IMR-90 (cell line): ENCODE measurements at regions not wholly inside any gene's neighbourhood (a gene's known extent, or its start where the extent isn't known, plus 50 kb on each side); places are given as distances from the start of the nearest gene placed in this dataset.

Source experiments
- ATAC-seq: fragments of 200-7000 bp; cut with Tn5 transposase; 2 replicates; pipeline ENCODE4 v1.9.1; 2020; ENCODE audit warnings: low read depth, mild to moderate bottlenecking, moderate library complexity
- BruUV-seq: library from RNA; stranded (reverse); fragments of 400-500 nt; replicated peaks from 2 replicates; lab custom pipeline; 2021; lab: Mats Ljungman, UMichigan
- CTCF ChIA-PET: fragments of 300-600 bp; formaldehyde crosslinking; extraction: SDS; loops from one replicate; lab custom pipeline; 2021; ENCODE audit warnings: antibody characterized with exemption; lab: Yijun Ruan, JAX
- POLR2A ChIA-PET: fragments of 300-600 bp; sonication (Branson Sonifier 250); formaldehyde crosslinking; loops from one replicate; lab custom pipeline; 2022; ENCODE audit warnings: antibody characterized with exemption; ENCODE audit not compliant: unreplicated experiment; lab: Charles Lee
- DNase-seq: peaks from one replicate; pipeline ENCODE4 v3.0.0; 2013
- H2AFZ ChIP-seq: replicated peaks from 2 replicates; pipeline ENCODE3; 2013; ENCODE audit warnings: low read length, mild to moderate bottlenecking; ENCODE audit not compliant: poor library complexity
- H2AK5ac ChIP-seq: 2 replicates; pipeline ENCODE4 v1.6.1; 2013; ENCODE audit warnings: low read depth, low read length, inconsistent platforms
- H2AK9ac ChIP-seq: replicated peaks from 2 replicates; pipeline ENCODE3; 2013; ENCODE audit warnings: mild to moderate bottlenecking, low read depth, low read length, moderate library complexity; ENCODE audit not compliant: poor library complexity
- H2BK120ac ChIP-seq: 2 replicates; pipeline ENCODE4 v1.6.1; 2013; ENCODE audit warnings: low read depth, low read length, inconsistent platforms
- H2BK15ac ChIP-seq: 3 replicates; pipeline ENCODE4 v1.6.1; 2013; ENCODE audit warnings: low read depth, low read length, inconsistent platforms
- H2BK20ac ChIP-seq: 2 replicates; pipeline ENCODE4 v1.6.1; 2013; ENCODE audit warnings: low read depth, mild to moderate bottlenecking, inconsistent platforms, low read length, moderate library complexity
- H2BK5ac ChIP-seq: 2 replicates; pipeline ENCODE4 v1.6.1; 2013; ENCODE audit warnings: mild to moderate bottlenecking, low read depth, low read length, inconsistent platforms; ENCODE audit not compliant: poor library complexity, severe bottlenecking
- H3K14ac ChIP-seq: replicated peaks from 2 replicates; pipeline ENCODE4 v1.6.1; 2013; ENCODE audit warnings: low read depth, low read length, inconsistent platforms
- H3K18ac ChIP-seq: 2 replicates; pipeline ENCODE4 v1.6.1; 2013; ENCODE audit warnings: low read depth, low read length, control low read depth
- H3K23ac ChIP-seq: 2 replicates; pipeline ENCODE4 v1.6.1; 2013; ENCODE audit warnings: low read depth, low read length, inconsistent platforms
- H3K27ac ChIP-seq: 2 replicates; pipeline ENCODE4 v1.5.1; 2013; ENCODE audit warnings: mild to moderate bottlenecking, control low read depth, low read length; ENCODE audit not compliant: insufficient read depth
- H3K27me3 ChIP-seq: 2 replicates; pipeline ENCODE4 v1.6.1; 2013; ENCODE audit warnings: low read length; ENCODE audit not compliant: control insufficient read depth, insufficient read depth
- H3K36me3 ChIP-seq: 2 replicates; pipeline ENCODE4 v1.6.1; 2013; ENCODE audit warnings: low read length, mixed read lengths; ENCODE audit not compliant: control insufficient read depth, insufficient read depth
- H3K4ac ChIP-seq: 2 replicates; pipeline ENCODE4 v1.6.1; 2013; ENCODE audit warnings: low read depth, low read length, inconsistent platforms
- H3K4me1 ChIP-seq: 2 replicates; pipeline ENCODE4 v1.6.1; 2013; ENCODE audit warnings: low read length, mixed read lengths; ENCODE audit not compliant: control insufficient read depth, insufficient read depth
- H3K4me2 ChIP-seq: 2 replicates; pipeline ENCODE4 v1.6.1; 2013; ENCODE audit warnings: low read depth, mild to moderate bottlenecking, control low read depth, low read length, moderate library complexity
- H3K4me3 ChIP-seq: 2 replicates; pipeline ENCODE4 v1.5.1; 2013; ENCODE audit warnings: low read depth, mild to moderate bottlenecking, control low read depth, low read length, moderate library complexity; ENCODE audit not compliant: insufficient read depth
- H3K56ac ChIP-seq: 2 replicates; pipeline ENCODE4 v1.6.1; 2013; ENCODE audit warnings: low read length, inconsistent platforms; ENCODE audit not compliant: insufficient read depth; ENCODE audit errors: extremely low read depth
- H3K79me1 ChIP-seq, 2 experiments: 2 replicates each; pipeline ENCODE4 v1.6.1; 2013; ENCODE audit warnings: low read length in 2 of 2, inconsistent platforms in 1 of 2, low read depth in 1 of 2
- H3K9ac ChIP-seq: 2 replicates; pipeline ENCODE4 v1.6.1; 2013; ENCODE audit warnings: low read depth, low read length, control low read depth
- H3K9me1 ChIP-seq: 2 replicates; pipeline ENCODE4 v1.6.1; 2013; ENCODE audit warnings: low read length, inconsistent platforms; ENCODE audit not compliant: insufficient read depth
- H3K9me3 ChIP-seq: 2 replicates; pipeline ENCODE4 v1.6.1; 2013; ENCODE audit warnings: low read length; ENCODE audit not compliant: control insufficient read depth, insufficient read depth
- H4K20me1 ChIP-seq: 2 replicates; pipeline ENCODE4 v1.6.1; 2013; ENCODE audit warnings: low read length, inconsistent platforms; ENCODE audit not compliant: insufficient read depth
- H4K5ac ChIP-seq: 2 replicates; pipeline ENCODE4 v1.6.1; 2013; ENCODE audit warnings: mild to moderate bottlenecking, low read depth, low read length, control low read depth
- H4K8ac ChIP-seq, 2 experiments: 2 replicates each; pipeline ENCODE4 v1.6.1; 2013; ENCODE audit warnings: low read depth in 2 of 2, low read length in 2 of 2, control low read depth in 1 of 2, inconsistent platforms in 1 of 2
- H4K91ac ChIP-seq: 2 replicates; pipeline ENCODE4 v1.6.1; 2013; ENCODE audit warnings: low read depth, low read length, inconsistent platforms; ENCODE audit not compliant: insufficient read depth
- BHLHE40 ChIP-seq: fragments of 150-350 bp; IDR thresholded peaks from 2 replicates; pipeline ENCODE4 v1.6.1; 2016; ENCODE audit warnings: mild to moderate bottlenecking, low read depth, low read length
- CEBPB ChIP-seq: IDR thresholded peaks from 2 replicates; pipeline ENCODE4 v1.6.1; 2012; ENCODE audit warnings: low read depth, low read length, improper control_type of control experiment
- CHD1 ChIP-seq: IDR thresholded peaks from 2 replicates; pipeline ENCODE4 v1.6.1; 2012; ENCODE audit warnings: low read depth, low read length, improper control_type of control experiment
- CTCF ChIP-seq: conservative IDR thresholded peaks from 2 replicates; pipeline ENCODE4 v1.5.1; 2012; ENCODE audit warnings: mild to moderate bottlenecking, low read depth, low read length, improper control_type of control experiment
- ELK1 ChIP-seq: fragments of 150-350 bp; IDR thresholded peaks from 2 replicates; pipeline ENCODE4 v1.6.1; 2016; ENCODE audit warnings: low read depth, mild to moderate bottlenecking, low read length, moderate library complexity, borderline replicate concordance
- FOS ChIP-seq: fragments of 150-350 bp; IDR thresholded peaks from 2 replicates; pipeline ENCODE4 v1.6.1; 2016; ENCODE audit warnings: low read depth, low read length
- MAFK ChIP-seq: IDR thresholded peaks from 2 replicates; pipeline ENCODE4 v1.6.1; 2012; ENCODE audit warnings: low read depth, low read length, improper control_type of control experiment
- MAZ ChIP-seq: IDR thresholded peaks from 2 replicates; pipeline ENCODE4 v1.6.1; 2012; ENCODE audit warnings: low read depth, mild to moderate bottlenecking, low read length, improper control_type of control experiment, moderate library complexity, borderline replicate concordance
- MXI1 ChIP-seq: IDR thresholded peaks from 2 replicates; pipeline ENCODE4 v1.6.1; 2012; ENCODE audit warnings: low read depth, mild to moderate bottlenecking, low read length, moderate library complexity, borderline replicate concordance
- NFE2L2 ChIP-seq: fragments of 150-350 bp; IDR thresholded peaks from 2 replicates; pipeline ENCODE4 v1.6.1; 2016; ENCODE audit warnings: low read depth, mild to moderate bottlenecking, low read length
- POLR2A ChIP-seq: IDR thresholded peaks from 2 replicates; pipeline ENCODE4 v1.6.1; 2012; ENCODE audit warnings: mild to moderate bottlenecking, low read depth, low read length
- RAD21 ChIP-seq: IDR thresholded peaks from 2 replicates; pipeline ENCODE4 v1.6.1; 2012; ENCODE audit warnings: low read length, improper control_type of control experiment
- RCOR1 ChIP-seq: IDR thresholded peaks from 2 replicates; pipeline ENCODE4 v1.6.1; 2012; ENCODE audit warnings: mild to moderate bottlenecking, low read length, improper control_type of control experiment; ENCODE audit not compliant: insufficient replicate concordance
- RFX5 ChIP-seq: IDR thresholded peaks from 2 replicates; pipeline ENCODE4 v1.8.0; 2012; ENCODE audit warnings: low read depth, mild to moderate bottlenecking, low read length, moderate library complexity
- SMC3 ChIP-seq: fragments of 150-350 bp; IDR thresholded peaks from 2 replicates; pipeline ENCODE4 v1.6.1; 2016; ENCODE audit warnings: low read depth, mild to moderate bottlenecking, antibody characterized with exemption, low read length, moderate library complexity
- USF2 ChIP-seq: fragments of 150-350 bp; IDR thresholded peaks from 2 replicates; pipeline ENCODE4 v1.6.1; 2017; ENCODE audit warnings: mild to moderate bottlenecking, antibody characterized with exemption, low read length, low read depth
- WGBS, 2 experiments: methylation state at CpG; one replicate each; pipeline versions ENCODE4 v1.1.5 to v1.1.7; 2013; ENCODE audit warnings: missing lambda C conversion rate in 2 of 2; ENCODE audit not compliant: insufficient read length in 1 of 2; ENCODE audit errors: extremely low coverage in 2 of 2; 5-methylcytosine and 5-hydroxymethylcytosine counted together
- dilution Hi-C: fragments of 300-500 bp; cut with HindIII; formaldehyde crosslinking; loops from one replicate; pipeline ENCODE4 v1.14.3; 2018; ENCODE audit warnings: low sequenced_read_pairs; ENCODE audit not compliant: unreplicated experiment
- in situ Hi-C: fragments of 300-500 bp; cut with MboI; formaldehyde crosslinking; loops from 3 replicates; pipeline ENCODE4 v1.14.3; 2019; ENCODE audit warnings: low sequenced_read_pairs, inconsistent platforms, mixed read lengths
- intact Hi-C: fragments of 100-400 bp; cut with micrococcal nuclease; formaldehyde crosslinking; loops from 2 replicates; pipeline ENCODE4 v1.10.0; 2022

GRCh38 chr3:171940151-171940649, 97.1 kb downstream of the TMEM212 start:
- Histone ChIP-seq H3K56ac (no peak overlapping the region), H3K9me1 (peaks cover 2% of the 10 kb centered on the region; the same call in 1 of the 2 replicates), H4K8ac (no peak overlapping the region), H3K4me1 (peaks cover 4% of the 10 kb centered on the region), H2AK5ac (no peak overlapping the region), H3K27me3 (no peaks in the 10 kb centered on the region), H4K91ac (no peak overlapping the region), H4K5ac (no peak overlapping the region), H3K18ac (no peak overlapping the region), H3K79me1 (no peaks in the 10 kb centered on the region), H3K9me3 (no peaks in the 10 kb centered on the region), H3K27ac (no peak overlapping the region), H2BK15ac (no peak overlapping the region), H3K9ac (no peak overlapping the region), H2BK20ac (no peak overlapping the region), H3K4ac (no peak overlapping the region), H3K14ac (no peak overlapping the region), H2AFZ (no peak overlapping the region), H2AK9ac (no peak overlapping the region), H4K20me1 (no peaks in the 10 kb centered on the region), H3K23ac (no peak overlapping the region), H3K4me2 (no peak overlapping the region), H3K4me3 (no peak overlapping the region), H3K36me3 (no peaks in the 10 kb centered on the region), H2BK120ac (no peak overlapping the region), H2BK5ac (no peak overlapping the region)
- in situ Hi-C loops (no loop called here), intact Hi-C loops (no loop called here), dilution Hi-C loops (no loop called here)
- ChIA-PET POLR2A (no interaction called here), CTCF (interaction anchor here (0.6 to 0.9 kb wide), 2 partner anchors 197 to 248 kb away, joined by 3 read pairs; no protein-coding TSS in a partner anchor)
- DNase-seq: no peak
- TF ChIP-seq RFX5 (no peak), MAZ (no peak), CHD1 (no peak), NFE2L2 (no peak), BHLHE40 (no peak), CEBPB (no peak), CTCF (no peak), POLR2A (no peak), FOS (no peak), SMC3 (no peak), MAFK (no peak), RCOR1 (no peak), RAD21 (no peak), USF2 (no peak), ELK1 (no peak), MXI1 (no peak)
- ATAC-seq: no peak
- no TSS peak for BruUV-seq
- WGBS, 2 experiments: no CpG with 5 or more reads among the region's 4 CpGs
